ENCODE measurements at regions not wholly inside any gene's neighbourhood (a gene's known extent, or its start where the extent isn't known, plus 50 kb on each side); places are given as distances from the start of the nearest gene placed in this dataset.

DNA sequence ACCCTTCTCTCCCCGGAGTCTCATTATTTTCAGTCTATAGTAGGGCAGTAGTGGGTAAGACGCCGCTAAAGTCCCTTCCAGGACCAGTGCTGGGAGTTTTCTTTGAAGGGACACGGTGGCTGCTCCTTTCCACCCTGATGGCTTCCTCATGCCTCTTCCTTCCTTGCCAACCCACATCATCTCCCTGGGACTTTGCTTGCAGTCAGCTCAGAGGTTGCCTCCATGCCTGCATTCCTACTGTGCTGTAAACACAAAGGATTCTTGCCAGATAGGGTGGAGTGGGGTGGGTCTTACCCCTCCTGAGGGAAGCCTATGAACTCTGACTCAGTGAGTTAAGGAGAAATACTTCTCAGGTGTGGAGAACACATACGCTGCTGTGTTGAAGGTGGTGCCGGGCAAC lies 59.9 kb upstream of the IGFBP3 start:
- Histone ChIP-seq H3K9me3 (ENCODE audit: low read depth) (no peaks in the 10 kb centered on the region), H3K4me1 (ENCODE audit: insufficient read depth) (peaks cover 46% of the 10 kb centered on the region), H3K4me3 (no peak overlapping the region), H3K79me2 (ENCODE audit: insufficient read depth) (no peaks in the 10 kb centered on the region), H3K9me2 (ENCODE audit: insufficient read depth) (no peaks in the 10 kb centered on the region), H3K27ac (peak overlapping the region; percentile 99), H4K20me1 (ENCODE audit: insufficient read depth) (no peaks in the 10 kb centered on the region), H3K27me3 (replicated peaks; ENCODE audit: insufficient read depth) (no peaks in the 10 kb centered on the region), H3K9ac (peak overlapping the region; percentile 84), H2AFZ (peak overlapping the region; percentile 75), H3F3A (ENCODE audit: insufficient read depth) (peaks cover 40% of the 10 kb centered on the region), H3K36me3 (ENCODE audit: low read depth) (no peaks in the 10 kb centered on the region), H3K4me2 (ENCODE audit: unreplicated experiment) (peak overlapping the region; percentile 32)
- DNase-seq: no peak
- in situ Hi-C loops (cut with MboI): no loop called here
- no peak for TF ChIP-seq EZH2 (IDR thresholded peaks at IDR 0.05; ENCODE audit: insufficient read depth, poor library complexity, severe bottlenecking)
- TF ChIP-seq EZH2phosphoT487 (IDR thresholded peaks at IDR 0.05; ENCODE audit: insufficient read depth, low read depth): no peak
- WGBS, 2 experiments (ENCODE audit: low coverage in 1 of 2, low lambda C conversion rate in 2 of 2, missing lambda C conversion rate in 2 of 2): 75 to 79% methylated on average over 6 of the region's 6 CpGs

DNA sequence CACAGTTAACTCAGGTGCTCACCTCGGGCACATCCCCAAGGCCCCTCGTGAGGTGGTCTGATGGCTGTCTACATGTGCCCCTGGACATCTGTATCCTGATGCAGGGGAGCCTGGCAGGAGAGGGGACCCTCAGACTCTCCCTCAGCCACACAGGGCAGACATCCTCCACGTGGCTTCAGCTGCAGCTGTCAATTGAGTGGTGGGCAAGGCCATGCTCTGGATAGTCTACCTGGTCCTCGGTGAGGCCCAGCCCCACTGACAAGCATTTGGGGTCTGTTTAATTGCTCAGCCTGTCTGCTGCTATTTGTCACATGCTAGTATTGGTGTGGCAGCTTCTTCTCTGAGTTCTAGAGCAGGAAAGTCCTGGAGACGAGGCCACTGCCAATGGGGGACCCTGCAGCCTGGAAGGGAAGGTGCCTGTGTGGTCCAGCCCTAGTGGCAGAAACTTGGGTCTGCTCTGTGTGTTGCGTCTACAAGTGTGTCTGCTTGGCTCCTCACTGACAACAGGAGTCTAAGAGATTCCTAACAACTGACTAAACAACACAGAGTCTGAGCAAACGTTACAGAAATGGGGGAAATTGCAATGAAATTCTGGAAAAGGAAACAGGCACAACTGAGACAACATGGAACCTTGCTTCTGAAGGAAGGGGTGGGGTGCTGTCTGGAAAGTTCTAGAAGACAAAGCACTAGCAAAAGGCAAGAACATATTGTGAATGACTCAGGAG lies 59.3 kb upstream of the IGFBP3 start:
- DNase-seq: peak; percentile 83
- no peaks in the 10 kb centered on the region for H3K79me2 ChIP-seq (ENCODE audit: insufficient read depth)
- no peaks in the 10 kb centered on the region for H3K27me3 ChIP-seq (replicated peaks; ENCODE audit: insufficient read depth)
- H3K9me2 ChIP-seq (ENCODE audit: insufficient read depth): no peaks in the 10 kb centered on the region
- in situ Hi-C loops (cut with MboI): no loop called here
- no peaks in the 10 kb centered on the region for H3K36me3 ChIP-seq (ENCODE audit: low read depth)
- H3K4me3 ChIP-seq: no peak overlapping the region
- peaks cover 46% of the 10 kb centered on the region for H3K4me1 ChIP-seq (ENCODE audit: insufficient read depth)
- no peaks in the 10 kb centered on the region for H3K9me3 ChIP-seq (ENCODE audit: low read depth)
- peaks cover 40% of the 10 kb centered on the region for H3F3A ChIP-seq (ENCODE audit: insufficient read depth)
- 66 to 71% methylated on average over 7 of the region's 7 CpGs for WGBS, 2 experiments (ENCODE audit: low coverage in 1 of 2, low lambda C conversion rate in 2 of 2, missing lambda C conversion rate in 2 of 2)
- peak overlapping the region; percentile 32 for H3K4me2 ChIP-seq (ENCODE audit: unreplicated experiment)
- H4K20me1 ChIP-seq (ENCODE audit: insufficient read depth): no peaks in the 10 kb centered on the region
- TF ChIP-seq EZH2 (IDR thresholded peaks at IDR 0.05; ENCODE audit: insufficient read depth, poor library complexity, severe bottlenecking): no peak
- no peak for TF ChIP-seq EZH2phosphoT487 (IDR thresholded peaks at IDR 0.05; ENCODE audit: insufficient read depth, low read depth)
- peak overlapping the region; percentile 99 for H3K27ac ChIP-seq
- peak overlapping the region; percentile 84 for H3K9ac ChIP-seq
- H2AFZ ChIP-seq: peak overlapping the region; percentile 75

DNA sequence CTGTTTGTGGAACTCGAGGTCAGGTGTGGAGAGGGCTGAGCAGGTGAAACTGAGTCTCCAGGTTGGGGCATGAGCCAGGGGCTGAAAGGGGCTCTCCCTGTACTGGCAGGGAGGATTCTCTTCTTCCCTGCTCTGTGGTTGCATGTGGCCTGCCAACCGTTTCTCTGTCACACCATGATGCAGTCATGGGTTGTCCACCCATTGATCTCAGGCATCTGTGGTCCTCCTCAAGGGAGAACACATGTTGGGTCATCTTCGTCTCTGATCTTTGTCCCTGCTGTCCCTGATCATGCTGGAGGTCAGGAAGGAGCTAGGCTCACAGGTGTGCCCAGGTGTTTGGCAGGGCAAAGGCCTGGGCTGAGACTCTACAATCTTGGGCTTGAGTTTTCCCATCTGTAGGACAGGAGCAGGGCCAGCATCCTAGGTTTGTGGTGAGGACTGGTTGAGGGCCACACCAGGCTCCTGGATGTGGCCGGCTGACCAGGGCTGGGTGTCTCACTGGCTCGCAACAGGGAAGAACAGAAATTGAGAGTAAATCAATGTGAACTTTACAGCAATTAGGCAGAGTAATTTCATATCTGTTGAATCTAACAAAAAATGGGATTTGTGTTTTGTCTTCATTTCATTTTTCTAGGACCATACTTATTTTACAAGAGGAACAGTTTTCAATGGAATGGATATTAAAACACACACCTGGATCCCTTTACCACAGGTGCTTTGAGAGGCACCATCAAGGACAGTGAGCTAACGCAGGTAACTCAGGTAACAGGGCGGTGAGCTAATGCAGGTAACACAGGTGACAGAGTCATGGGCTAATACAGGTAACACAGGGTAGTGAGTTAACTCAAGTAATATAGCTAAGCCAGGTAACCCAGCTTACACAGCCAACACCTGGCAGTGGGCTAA lies 58.5 kb upstream of the IGFBP3 start:
- Histone ChIP-seq H3K9me3 (ENCODE audit: low read depth) (no peaks in the 10 kb centered on the region), H3K9ac (peak overlapping the region; percentile 84), H4K20me1 (ENCODE audit: insufficient read depth) (no peaks in the 10 kb centered on the region), H3K4me1 (ENCODE audit: insufficient read depth) (peaks cover 46% of the 10 kb centered on the region), H3K4me2 (ENCODE audit: unreplicated experiment) (peak overlapping the region; percentile 59), H3F3A (ENCODE audit: insufficient read depth) (peaks cover 40% of the 10 kb centered on the region), H3K9me2 (ENCODE audit: insufficient read depth) (no peaks in the 10 kb centered on the region), H3K27me3 (replicated peaks; ENCODE audit: insufficient read depth) (no peaks in the 10 kb centered on the region), H3K4me3 (no peak overlapping the region), H2AFZ (no peak overlapping the region), H3K79me2 (ENCODE audit: insufficient read depth) (no peaks in the 10 kb centered on the region), H3K27ac (peak overlapping the region; percentile 99), H3K36me3 (ENCODE audit: low read depth) (no peaks in the 10 kb centered on the region)
- in situ Hi-C loops (cut with MboI): no loop called here
- TF ChIP-seq EZH2 (IDR thresholded peaks at IDR 0.05; ENCODE audit: insufficient read depth, poor library complexity, severe bottlenecking): no peak
- no peak for TF ChIP-seq EZH2phosphoT487 (IDR thresholded peaks at IDR 0.05; ENCODE audit: insufficient read depth, low read depth)
- 91 to 93% methylated on average over 7 of the region's 7 CpGs for WGBS, 2 experiments (ENCODE audit: low coverage in 1 of 2, low lambda C conversion rate in 2 of 2, missing lambda C conversion rate in 2 of 2)
- DNase-seq: peak; percentile 43

- TF ChIP-seq EZH2phosphoT487 (IDR thresholded peaks at IDR 0.05; ENCODE audit: insufficient read depth, low read depth) (no peak), EZH2 (IDR thresholded peaks at IDR 0.05; ENCODE audit: insufficient read depth, poor library complexity, severe bottlenecking) (no peak)
- no peaks in the 10 kb centered on the region for H4K20me1 ChIP-seq (ENCODE audit: insufficient read depth)
- 2 to 4% methylated on average over 2 of the region's 2 CpGs for WGBS, 2 experiments (ENCODE audit: low coverage in 1 of 2, low lambda C conversion rate in 2 of 2, missing lambda C conversion rate in 2 of 2)
- H2AFZ ChIP-seq: 0 out of 2 replicates have a peak overlapping the region, but pooled peaks have one; percentile 0
- H3K79me2 ChIP-seq (ENCODE audit: insufficient read depth): no peaks in the 10 kb centered on the region
- no peaks in the 10 kb centered on the region for H3K36me3 ChIP-seq (ENCODE audit: low read depth)
- no peaks in the 10 kb centered on the region for H3K27me3 ChIP-seq (replicated peaks; ENCODE audit: insufficient read depth)
- no peaks in the 10 kb centered on the region for H3K9me3 ChIP-seq (ENCODE audit: low read depth)
- DNase-seq: peak; percentile 60
- peak overlapping the region; percentile 99 for H3K27ac ChIP-seq
- H3K4me1 ChIP-seq (ENCODE audit: insufficient read depth): peaks cover 46% of the 10 kb centered on the region
- in situ Hi-C loops (cut with MboI): no loop called here
- no peaks in the 10 kb centered on the region for H3K9me2 ChIP-seq (ENCODE audit: insufficient read depth)
- H3F3A ChIP-seq (ENCODE audit: insufficient read depth): peaks cover 40% of the 10 kb centered on the region
- H3K4me3 ChIP-seq: peak overlapping the region; percentile 37
- H3K4me2 ChIP-seq (ENCODE audit: unreplicated experiment): peak overlapping the region; percentile 59
- H3K9ac ChIP-seq: peak overlapping the region; percentile 84
These were observed 57.7 kb upstream of the IGFBP3 start for GRCh38 chr7:45978731-45979211.

Measured in GM23248 (cell line).